Stimulated activated memory B cell treated with anti-CD40 and anti-IgM and Interleukin-4, amounts not matched to agents 10 μg/mL and 1 μg/mL and 100 μg/mL, for 72 hours (primary cell): ENCODE measurements at regions not wholly inside any gene's neighbourhood (a gene's known extent, or its start where the extent isn't known, plus 50 kb on each side); places are given as distances from the start of the nearest gene placed in this dataset.

Experiments
- ATAC-seq: fragments of 150-1000 bp; cut with Tn5 transposase; 2 replicates; pipeline ENCODE4 v1.10.0; 2021
- H3K27ac Mint-ChIP-seq: one replicate; pipeline ENCODE4 v1.8.0; 2022; ENCODE audit warnings: mild to moderate bottlenecking, mixed read lengths
- H3K27me3 Mint-ChIP-seq: one replicate; pipeline ENCODE4 v1.8.0; 2022; ENCODE audit warnings: mixed read lengths
- H3K36me3 Mint-ChIP-seq: one replicate; pipeline ENCODE4 v1.8.0; 2022; ENCODE audit warnings: mixed read lengths
- H3K4me1 Mint-ChIP-seq: one replicate; pipeline ENCODE4 v1.8.0; 2022; ENCODE audit warnings: mixed read lengths
- H3K4me3 Mint-ChIP-seq: one replicate; pipeline ENCODE4 v1.8.0; 2022; ENCODE audit warnings: mild to moderate bottlenecking, moderate library complexity, mixed read lengths
- H3K9me3 Mint-ChIP-seq: one replicate; pipeline ENCODE4 v1.8.0; 2022; ENCODE audit warnings: mixed read lengths

DNA sequence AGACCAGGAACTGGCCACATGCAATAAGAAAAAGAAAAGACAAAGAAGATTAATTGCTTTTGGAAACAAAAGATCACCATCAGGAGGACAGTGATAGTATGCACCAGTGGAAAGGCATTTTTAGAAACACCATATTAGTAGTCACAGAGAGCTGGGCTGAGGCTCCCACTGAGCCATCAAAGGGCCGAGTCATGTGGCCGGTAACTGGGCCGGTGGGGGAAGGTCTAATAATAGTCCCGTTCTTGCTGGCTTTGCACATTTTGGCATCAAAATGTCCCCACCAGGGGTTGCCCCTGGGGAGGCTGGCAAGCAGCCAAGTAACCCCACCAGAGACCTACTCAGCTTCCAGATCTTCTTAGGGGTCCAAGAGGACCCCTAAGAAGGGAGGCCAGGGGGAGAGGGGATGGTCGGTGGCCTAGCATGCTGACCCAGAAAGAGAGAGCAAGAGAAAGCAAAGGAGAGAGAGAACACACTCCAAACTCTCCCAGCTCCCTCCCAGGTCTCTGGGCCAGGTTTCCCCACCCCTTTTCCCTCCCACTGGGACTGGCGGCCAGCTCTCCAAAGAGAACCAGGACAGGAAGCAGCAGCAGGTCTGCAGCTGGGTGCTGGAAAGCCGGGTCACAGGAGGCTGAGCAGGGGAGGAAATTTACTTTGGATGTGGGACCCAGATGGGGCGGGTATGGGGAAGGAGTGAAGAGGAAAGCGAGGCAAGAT lies 70.2 kb upstream of the FGFR2 start:
- Mint-ChIP-seq H3K9me3 (peaks cover 14% of the 10 kb centered on the region), H3K4me3 (no peak overlapping the region), H3K36me3 (no peaks in the 10 kb centered on the region), H3K27me3 (peaks cover 29% of the 10 kb centered on the region), H3K27ac (no peak overlapping the region), H3K4me1 (no peaks in the 10 kb centered on the region)
- ATAC-seq = no peak

DNA sequence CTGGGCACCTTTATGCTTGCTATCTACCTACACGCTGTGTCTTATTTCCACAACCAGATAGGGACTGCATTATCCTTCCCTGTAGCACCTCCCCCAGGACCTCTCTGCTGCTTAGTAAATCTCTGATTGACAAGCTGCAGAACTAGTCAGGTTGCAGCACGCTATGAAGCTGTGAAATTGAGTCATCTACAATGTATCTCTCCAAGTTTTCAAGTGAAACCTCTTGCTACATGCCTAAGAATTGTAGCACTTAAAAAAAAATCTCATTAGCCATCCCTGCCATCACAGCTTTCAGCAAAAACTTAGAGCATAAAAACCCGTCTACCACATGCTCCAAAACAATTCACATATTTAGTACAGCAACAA lies 69.7 kb upstream of the FGFR2 start:
- Mint-ChIP-seq H3K36me3 (no peaks in the 10 kb centered on the region), H3K4me3 (no peak overlapping the region), H3K27ac (no peak overlapping the region), H3K27me3 (peaks cover 32% of the 10 kb centered on the region), H3K4me1 (no peaks in the 10 kb centered on the region), H3K9me3 (peaks cover 14% of the 10 kb centered on the region)
- no peak for ATAC-seq

DNA sequence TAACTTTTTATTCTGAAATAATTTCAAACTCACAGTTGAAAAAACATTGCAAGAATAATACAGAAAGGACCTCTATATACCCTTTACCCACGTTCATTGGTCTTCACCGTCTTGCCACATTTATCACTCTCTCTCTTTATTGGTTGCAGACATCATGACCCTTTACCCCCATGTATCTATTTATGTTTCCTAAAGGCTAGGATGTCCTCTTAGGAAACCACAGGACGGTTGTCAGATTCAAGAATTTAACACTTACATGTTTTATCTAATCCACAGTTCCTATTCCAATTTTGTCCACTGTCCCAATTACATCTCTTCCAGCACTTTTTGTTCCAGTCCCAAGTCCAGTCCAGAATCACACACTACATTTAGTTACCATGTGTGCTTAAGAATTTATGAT lies 67.6 kb upstream of the FGFR2 start:
- Mint-ChIP-seq H3K4me1 (no peaks in the 10 kb centered on the region), H3K27me3 (peaks cover 34% of the 10 kb centered on the region), H3K27ac (no peak overlapping the region), H3K36me3 (no peaks in the 10 kb centered on the region), H3K4me3 (no peak overlapping the region), H3K9me3 (peaks cover 14% of the 10 kb centered on the region)
- ATAC-seq = no peak

DNA sequence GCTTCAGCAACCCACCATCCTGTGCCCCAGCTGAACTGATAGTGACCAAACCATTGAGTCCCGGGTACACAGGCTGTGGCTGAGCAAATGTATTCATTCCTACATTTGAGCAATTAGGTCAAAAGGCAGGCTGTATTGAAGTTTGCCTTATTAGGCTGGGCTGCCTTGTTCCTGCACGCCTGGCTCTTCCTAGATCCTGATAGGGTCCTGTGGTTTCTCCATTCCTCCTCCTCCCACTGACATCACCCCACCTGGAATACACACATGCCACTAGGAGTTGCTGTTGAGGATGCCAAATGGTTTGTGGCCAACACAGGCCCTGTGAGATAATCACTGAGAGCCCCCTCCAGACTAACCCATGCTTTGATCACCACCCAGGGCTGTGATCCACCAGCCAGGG lies 66.4 kb upstream of the FGFR2 start:
- Mint-ChIP-seq H3K27ac (no peak overlapping the region), H3K9me3 (peaks cover 14% of the 10 kb centered on the region), H3K27me3 (peaks cover 24% of the 10 kb centered on the region), H3K4me1 (no peaks in the 10 kb centered on the region), H3K36me3 (no peaks in the 10 kb centered on the region), H3K4me3 (no peak overlapping the region)
- no peak for ATAC-seq

DNA sequence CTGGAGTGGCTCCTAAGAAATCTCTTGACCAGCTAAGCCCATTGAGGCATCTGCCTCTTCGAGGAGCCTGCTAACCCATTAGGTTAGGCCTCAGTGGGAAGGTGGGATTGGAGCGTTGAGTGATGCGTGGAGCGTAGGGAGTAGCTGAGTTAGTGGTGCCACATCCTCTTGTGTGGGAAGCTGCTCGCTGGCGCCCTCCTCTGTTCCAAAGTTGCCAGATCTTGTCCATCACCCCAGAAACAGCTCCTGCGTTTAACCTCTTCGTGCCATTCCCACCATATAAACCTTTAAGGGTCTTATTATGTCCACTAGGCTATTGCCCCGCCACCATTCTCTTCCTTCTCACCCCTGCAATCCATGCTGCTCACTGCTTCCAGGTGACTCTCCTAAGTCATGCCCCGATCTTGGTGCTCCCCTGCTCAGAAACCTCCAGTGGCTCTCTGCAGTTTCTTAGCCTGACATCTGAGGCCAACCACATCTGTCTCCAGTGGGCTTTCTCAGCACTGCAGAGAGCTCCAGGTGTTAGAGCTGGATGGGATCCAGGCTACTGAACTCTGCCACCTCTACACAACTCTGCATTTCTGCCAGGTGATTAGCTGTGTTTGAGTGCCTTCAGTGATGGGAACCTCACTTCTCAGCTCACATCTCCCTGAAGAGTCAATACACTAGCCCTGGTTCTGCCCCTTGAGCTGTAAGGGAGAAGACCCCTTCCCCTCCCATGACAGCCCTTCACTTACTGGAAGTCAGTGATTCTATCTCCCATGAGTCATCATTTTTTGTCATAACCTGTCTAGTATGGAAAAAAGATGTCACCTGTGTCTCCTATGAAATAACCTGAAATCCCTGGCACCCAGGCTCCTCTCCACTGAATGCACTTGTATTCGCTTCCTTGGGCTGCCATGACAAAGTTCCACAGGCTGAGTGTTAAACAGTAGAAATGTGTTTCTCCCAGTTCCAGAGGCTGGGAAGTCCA lies 65.0 kb upstream of the FGFR2 start:
- Mint-ChIP-seq H3K4me1 (no peaks in the 10 kb centered on the region), H3K27me3 (peaks cover 12% of the 10 kb centered on the region), H3K27ac (no peak overlapping the region), H3K4me3 (no peak overlapping the region), H3K36me3 (no peaks in the 10 kb centered on the region), H3K9me3 (peaks cover 14% of the 10 kb centered on the region)
- no peak for ATAC-seq

DNA sequence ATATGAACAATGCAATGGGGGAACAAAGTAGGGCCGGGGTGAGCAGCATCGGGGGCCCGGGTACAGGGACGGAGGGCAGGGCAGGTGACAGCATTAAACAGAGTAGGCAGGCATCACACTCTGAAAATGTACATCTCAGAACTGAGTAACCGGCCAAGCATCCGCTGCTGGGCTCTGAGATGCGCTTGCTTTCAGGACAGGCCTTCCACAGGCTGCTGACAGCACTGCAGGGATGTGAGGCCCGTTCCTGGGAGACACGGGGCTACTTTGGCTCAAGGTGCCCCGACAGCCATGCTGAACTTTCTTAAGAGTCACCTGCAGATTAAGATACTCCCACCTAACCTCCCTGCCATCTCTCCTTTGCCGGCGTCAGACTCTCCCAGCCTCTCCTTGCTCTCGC lies 64.3 kb upstream of the FGFR2 start:
- H3K9me3 Mint-ChIP-seq = peaks cover 14% of the 10 kb centered on the region
- H3K4me3 Mint-ChIP-seq = no peak overlapping the region
- no peak for ATAC-seq
- no peaks in the 10 kb centered on the region for H3K4me1 Mint-ChIP-seq
- H3K27me3 Mint-ChIP-seq = peaks cover 5% of the 10 kb centered on the region
- H3K36me3 Mint-ChIP-seq = no peaks in the 10 kb centered on the region
- H3K27ac Mint-ChIP-seq = no peak overlapping the region

DNA sequence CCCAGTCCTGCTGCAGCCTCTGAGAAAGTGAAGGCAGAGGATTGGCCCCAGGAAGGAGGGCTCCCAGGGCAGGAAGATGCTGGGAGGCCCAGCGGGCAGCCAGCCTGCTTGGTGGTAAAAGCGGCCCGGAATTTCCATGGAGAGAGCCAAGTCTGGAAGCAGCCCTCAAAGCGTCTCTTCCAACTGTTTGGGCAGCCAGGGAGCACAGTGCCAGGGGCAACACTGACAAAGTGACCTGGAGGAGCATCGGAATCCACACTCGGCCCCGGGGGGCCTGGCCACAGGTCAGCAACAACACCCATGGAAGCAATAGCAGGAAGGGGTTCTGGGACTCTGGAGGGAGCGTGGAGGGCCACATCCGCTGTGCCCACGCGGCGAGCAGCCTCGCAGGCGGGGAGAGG lies 63.2 kb upstream of the FGFR2 start:
- H3K4me1 Mint-ChIP-seq = no peaks in the 10 kb centered on the region
- H3K4me3 Mint-ChIP-seq = no peak overlapping the region
- no peak for ATAC-seq
- no peaks in the 10 kb centered on the region for H3K36me3 Mint-ChIP-seq
- H3K27me3 Mint-ChIP-seq = peaks cover 5% of the 10 kb centered on the region
- H3K27ac Mint-ChIP-seq = no peak overlapping the region
- H3K9me3 Mint-ChIP-seq = peaks cover 9% of the 10 kb centered on the region

DNA sequence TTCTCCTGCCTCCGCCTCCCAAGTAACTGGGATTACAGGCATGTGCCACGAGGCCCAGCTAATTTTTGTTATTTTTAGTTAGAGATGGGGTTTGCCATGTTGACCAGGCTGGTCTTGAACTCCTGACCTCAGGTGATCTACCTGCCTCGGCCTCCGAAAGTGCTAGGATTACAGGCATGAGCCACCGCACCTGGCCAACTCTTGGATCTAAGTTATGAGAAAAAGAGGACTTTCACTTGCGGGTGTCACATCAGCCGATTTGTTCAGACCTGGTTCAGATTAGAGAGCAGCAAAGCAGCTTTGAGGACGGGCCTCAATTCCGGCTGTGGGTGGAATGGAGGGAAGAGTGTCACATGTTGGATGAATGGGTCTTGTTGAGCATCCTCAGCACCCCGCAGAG lies 61.0 kb upstream of the FGFR2 start:
- Mint-ChIP-seq H3K4me1 (no peaks in the 10 kb centered on the region), H3K27me3 (peaks cover 5% of the 10 kb centered on the region), H3K27ac (no peak overlapping the region), H3K9me3 (no peaks in the 10 kb centered on the region), H3K36me3 (no peaks in the 10 kb centered on the region), H3K4me3 (no peak overlapping the region)
- no peak for ATAC-seq

DNA sequence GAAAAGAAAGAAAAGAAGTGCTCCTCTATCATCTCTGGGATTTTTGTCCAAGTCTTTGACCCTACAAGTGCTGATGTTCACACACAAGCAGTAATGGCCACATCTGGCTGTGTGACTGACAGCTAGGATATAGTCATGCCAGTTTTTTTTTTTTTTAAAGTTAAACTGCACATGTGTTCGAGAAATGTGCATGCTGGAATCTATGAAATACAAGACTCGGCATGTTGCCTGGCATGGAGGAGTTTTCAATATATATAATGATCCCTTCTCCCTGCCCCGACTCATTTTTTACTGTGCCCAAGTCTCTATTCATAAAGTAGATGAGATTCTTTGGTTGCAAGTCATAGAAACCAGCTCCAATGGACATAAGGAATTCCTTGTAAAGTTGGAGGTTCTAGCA lies 60.4 kb upstream of the FGFR2 start:
- H3K4me3 Mint-ChIP-seq = no peak overlapping the region

DNA sequence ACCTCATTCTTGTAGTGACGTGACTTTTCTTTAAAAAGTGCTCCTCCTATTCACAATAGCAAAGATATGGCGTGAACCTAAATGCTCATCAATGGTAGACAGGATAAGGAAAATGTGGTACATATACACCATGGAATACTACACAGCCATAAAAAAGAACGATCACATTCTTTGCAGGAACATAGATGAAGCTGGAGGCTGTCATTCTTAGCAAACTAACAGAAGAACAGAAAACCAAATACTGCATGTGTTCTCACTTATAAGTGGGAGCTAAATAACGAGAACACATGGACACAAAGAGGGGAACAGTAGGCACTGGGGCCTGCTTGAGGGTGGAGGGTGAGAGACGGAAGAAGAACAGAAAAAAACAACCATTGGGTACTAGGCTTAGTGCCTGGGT lies 59.9 kb upstream of the FGFR2 start:
- Mint-ChIP-seq H3K36me3 (no peaks in the 10 kb centered on the region), H3K27ac (no peak overlapping the region), H3K27me3 (peaks cover 4% of the 10 kb centered on the region), H3K4me3 (no peak overlapping the region), H3K4me1 (no peaks in the 10 kb centered on the region), H3K9me3 (peaks cover 4% of the 10 kb centered on the region)
- no peak for ATAC-seq

More for the DNA sequence above, 60.4 kb upstream of the FGFR2 start:
- no peak for ATAC-seq
- Mint-ChIP-seq H3K27me3 (peaks cover 5% of the 10 kb centered on the region), H3K36me3 (no peaks in the 10 kb centered on the region), H3K27ac (no peak overlapping the region), H3K4me1 (no peaks in the 10 kb centered on the region), H3K9me3 (peaks cover under 1% of the 10 kb centered on the region)

DNA sequence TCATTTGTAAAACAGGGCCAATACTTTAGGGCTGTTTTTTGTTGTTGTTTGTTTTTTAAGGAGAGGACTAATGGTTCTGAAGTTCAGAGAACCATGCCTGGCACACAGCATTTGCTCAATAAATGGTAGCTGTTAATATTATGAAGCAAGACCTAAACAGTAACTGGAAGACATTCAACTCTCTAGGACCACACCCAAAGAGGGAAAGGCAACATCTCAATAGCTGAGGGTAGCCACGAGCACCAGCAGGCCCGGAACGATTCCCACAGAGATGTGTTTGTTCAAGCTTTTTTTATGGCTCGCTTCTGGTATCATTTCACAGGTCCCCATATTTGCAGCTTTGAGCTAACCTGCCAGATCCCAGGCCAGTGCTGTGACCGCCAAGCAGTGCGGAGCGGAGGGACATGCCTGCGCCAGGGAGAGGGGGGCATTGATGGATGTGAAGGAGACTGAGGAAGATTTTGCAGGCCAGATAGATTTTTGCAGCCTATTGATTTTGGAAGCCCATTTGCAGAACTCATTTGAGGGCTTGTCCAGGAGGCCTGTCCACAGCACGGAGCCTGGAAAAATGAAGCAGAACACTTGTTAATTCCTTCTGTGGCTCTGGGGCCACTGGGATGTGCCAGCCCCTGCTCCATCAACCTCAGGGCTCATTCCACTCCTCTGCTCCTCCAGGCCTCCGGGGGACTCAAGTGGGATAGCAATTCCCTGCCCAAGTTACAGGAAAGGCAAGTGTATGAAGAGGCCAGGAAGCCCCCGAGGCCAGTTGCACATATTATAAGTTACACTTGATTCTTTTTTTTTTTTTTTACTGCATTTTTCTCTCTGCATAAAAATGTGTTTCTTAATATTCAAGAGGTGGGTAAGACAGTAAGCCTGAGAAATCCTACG lies 57.3 kb upstream of the FGFR2 start:
- H3K27ac Mint-ChIP-seq = no peak overlapping the region
- peaks cover 7% of the 10 kb centered on the region for H3K9me3 Mint-ChIP-seq
- no peaks in the 10 kb centered on the region for H3K36me3 Mint-ChIP-seq
- ATAC-seq = no peak
- H3K4me1 Mint-ChIP-seq = no peaks in the 10 kb centered on the region
- no peaks in the 10 kb centered on the region for H3K27me3 Mint-ChIP-seq
- no peak overlapping the region for H3K4me3 Mint-ChIP-seq

DNA sequence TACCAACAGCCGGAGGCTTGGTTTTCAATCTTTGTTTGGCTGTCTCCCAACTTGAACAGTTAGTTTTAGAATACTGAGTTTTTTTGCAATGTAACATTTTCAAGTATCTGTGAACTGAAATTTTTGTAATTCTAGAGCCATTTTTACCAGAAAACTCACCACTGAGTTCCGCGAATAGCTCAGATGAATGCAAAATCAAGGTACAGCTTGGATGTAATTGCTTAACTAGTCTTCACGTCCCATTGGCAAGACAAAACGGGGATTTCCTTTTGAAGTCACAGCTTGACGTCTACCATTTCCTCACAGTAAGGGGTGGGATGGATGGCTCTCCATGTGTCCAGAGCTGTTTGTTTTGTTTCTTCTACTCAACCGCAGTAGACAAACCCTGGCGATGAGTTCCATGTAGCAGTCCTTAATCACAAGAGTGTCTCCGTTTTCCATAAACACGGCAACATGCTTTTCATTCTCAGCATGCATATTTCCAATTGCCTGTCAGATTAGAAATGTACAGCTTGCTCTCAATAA lies 55.8 kb upstream of the FGFR2 start:
- H3K27me3 Mint-ChIP-seq = no peaks in the 10 kb centered on the region
- H3K4me1 Mint-ChIP-seq = no peaks in the 10 kb centered on the region
- H3K9me3 Mint-ChIP-seq = peaks cover 7% of the 10 kb centered on the region
- no peaks in the 10 kb centered on the region for H3K36me3 Mint-ChIP-seq
- ATAC-seq = no peak
- no peak overlapping the region for H3K4me3 Mint-ChIP-seq
- no peak overlapping the region for H3K27ac Mint-ChIP-seq

DNA sequence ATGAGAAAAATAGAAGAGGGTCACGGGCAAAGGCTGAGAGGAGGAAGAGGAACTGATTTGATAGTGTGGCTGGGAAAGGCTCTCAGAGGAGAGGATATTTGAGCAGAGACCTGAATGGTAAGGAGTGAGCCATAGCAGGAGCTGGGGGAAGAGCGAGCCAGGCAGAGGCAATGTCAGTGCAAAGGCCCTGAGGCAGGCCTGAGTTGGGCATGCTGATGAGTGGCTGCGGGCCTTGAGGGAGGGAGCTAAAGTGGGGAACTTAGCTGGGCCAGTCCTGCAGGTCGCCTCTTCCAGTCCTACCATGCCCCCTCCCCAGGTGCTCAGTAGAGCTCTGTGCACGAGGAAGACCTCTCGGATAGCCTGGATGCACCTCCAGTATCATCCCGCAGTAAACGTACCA lies 55.4 kb upstream of the FGFR2 start:
- Mint-ChIP-seq H3K4me1 (no peaks in the 10 kb centered on the region), H3K27ac (no peak overlapping the region), H3K27me3 (no peaks in the 10 kb centered on the region), H3K36me3 (no peaks in the 10 kb centered on the region), H3K9me3 (peaks cover 7% of the 10 kb centered on the region), H3K4me3 (no peak overlapping the region)
- peak; percentile 20 for ATAC-seq

DNA sequence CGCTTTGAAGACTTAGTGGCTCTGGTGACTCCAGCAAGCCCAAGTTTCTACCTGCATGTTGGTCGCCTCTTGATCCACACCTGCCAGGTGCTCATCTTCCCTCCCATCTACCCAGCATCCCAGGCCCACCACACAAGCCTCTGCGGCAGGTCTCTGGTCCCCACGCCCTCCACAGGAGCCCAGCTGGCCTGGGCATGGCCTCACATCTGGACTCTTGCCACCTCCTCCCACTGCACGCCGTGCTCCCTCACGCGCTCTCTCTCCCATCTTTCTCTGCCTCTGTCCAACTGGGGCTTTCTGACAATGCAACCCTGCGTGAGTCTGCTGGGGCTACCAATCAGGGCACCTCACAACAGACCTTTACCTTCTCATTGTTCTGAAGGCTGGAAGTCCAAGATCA lies 50.2 kb upstream of the FGFR2 start:
- H3K4me3 Mint-ChIP-seq = no peak overlapping the region
- no peaks in the 10 kb centered on the region for H3K4me1 Mint-ChIP-seq
- peaks cover 6% of the 10 kb centered on the region for H3K9me3 Mint-ChIP-seq
- H3K27ac Mint-ChIP-seq = no peak overlapping the region
- no peak for ATAC-seq
- no peaks in the 10 kb centered on the region for H3K36me3 Mint-ChIP-seq
- H3K27me3 Mint-ChIP-seq = no peaks in the 10 kb centered on the region

DNA sequence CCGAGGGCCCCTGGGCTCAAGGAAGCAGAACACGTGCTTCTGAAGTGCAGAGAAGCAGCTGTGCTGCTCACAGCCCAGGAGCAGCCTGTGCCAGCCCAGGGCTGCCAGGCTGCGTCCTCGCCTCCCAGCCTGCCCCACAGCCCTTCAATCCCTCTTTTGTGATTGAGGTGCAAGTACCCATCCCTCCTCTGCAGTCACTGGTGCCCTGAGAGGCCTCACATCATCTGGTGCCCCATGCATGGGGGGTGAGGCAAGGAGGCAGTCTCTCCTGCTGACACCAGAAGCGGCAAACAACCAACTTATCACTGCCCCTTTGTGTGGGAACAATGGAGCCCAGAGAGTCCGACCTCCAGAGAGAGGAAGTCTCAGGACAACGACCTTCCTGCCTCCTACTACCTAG lies 49.8 kb upstream of the FGFR2 start:
- H3K9me3 Mint-ChIP-seq = peaks cover 3% of the 10 kb centered on the region
- no peaks in the 10 kb centered on the region for H3K36me3 Mint-ChIP-seq
- no peaks in the 10 kb centered on the region for H3K4me1 Mint-ChIP-seq
- H3K27me3 Mint-ChIP-seq = no peaks in the 10 kb centered on the region
- peak; percentile 22 for ATAC-seq
- H3K27ac Mint-ChIP-seq = no peak overlapping the region
- H3K4me3 Mint-ChIP-seq = no peak overlapping the region
